OCI-LY1 (cell line): ENCODE measurements at regions not wholly inside any gene's neighbourhood (a gene's known extent, or its start where the extent isn't known, plus 50 kb on each side); places are given as distances from the start of the nearest gene placed in this dataset.

Experiments used
- H2AFZ ChIP-seq: fragments of 200-600 bp; sonication (generic), shearing (Covaris generic); 2 replicates; pipeline ENCODE4 v1.6.0; 2014; ENCODE audit warnings: antibody characterized with exemption, mild to moderate bottlenecking, low read length
- H3F3A ChIP-seq: fragments of 200-600 bp; sonication (generic), shearing (Covaris generic); 2 replicates; pipeline ENCODE4 v1.6.0; 2014; ENCODE audit warnings: mild to moderate bottlenecking, antibody characterized with exemption, low read length, moderate library complexity; ENCODE audit not compliant: insufficient read depth
- H3K27ac ChIP-seq: fragments of 200-600 bp; sonication (generic); 2 replicates; pipeline ENCODE4 v1.5.1; 2014; ENCODE audit warnings: low read length, mixed run types, mild to moderate bottlenecking, low read depth; ENCODE audit not compliant: poor library complexity, severe bottlenecking
- H3K27me3 ChIP-seq: fragments of 200-600 bp; sonication (generic); 2 replicates; pipeline ENCODE4 v1.6.0; 2014; ENCODE audit warnings: antibody characterized with exemption, mild to moderate bottlenecking, low read length, moderate library complexity; ENCODE audit not compliant: insufficient read depth
- H3K36me3 ChIP-seq: fragments of 200-600 bp; sonication (generic); 2 replicates; pipeline ENCODE4 v1.6.1; 2014; ENCODE audit warnings: mild to moderate bottlenecking, antibody characterized with exemption, low read length, moderate library complexity, mixed read lengths; ENCODE audit not compliant: insufficient read depth
- H3K4me1 ChIP-seq: fragments of 200-600 bp; sonication (generic); 2 replicates; pipeline ENCODE4 v1.5.1; 2014; ENCODE audit warnings: mild to moderate bottlenecking, low read length, moderate library complexity; ENCODE audit not compliant: insufficient read depth, severe bottlenecking
- H3K4me2 ChIP-seq: fragments of 200-600 bp; sonication (generic), shearing (Covaris generic); 2 replicates; pipeline ENCODE4 v1.6.1; 2014; ENCODE audit warnings: low read length
- H3K4me3 ChIP-seq: fragments of 200-600 bp; sonication (generic); 2 replicates; pipeline ENCODE4 v1.5.1; 2014; ENCODE audit warnings: low read length, low read depth, mild to moderate bottlenecking, mixed read lengths; ENCODE audit not compliant: poor library complexity, severe bottlenecking
- H3K79me2 ChIP-seq: fragments of 200-600 bp; shearing (Covaris generic); 2 replicates; pipeline ENCODE4 v1.6.1; 2016; ENCODE audit warnings: mixed run types, low read length, mixed read lengths; ENCODE audit not compliant: insufficient read depth
- H3K9ac ChIP-seq: fragments of 200-600 bp; sonication (generic), shearing (Covaris generic); 2 replicates; pipeline ENCODE4 v1.6.1; 2014; ENCODE audit warnings: mild to moderate bottlenecking, low read length, mixed read lengths
- H3K9me2 ChIP-seq: fragments of 200-600 bp; sonication (generic), shearing (Covaris generic); 2 replicates; pipeline ENCODE4 v1.6.1; 2014; ENCODE audit warnings: low read depth, mild to moderate bottlenecking, low read length, mixed read lengths
- H3K9me3 ChIP-seq: fragments of 200-600 bp; shearing (Covaris generic); 2 replicates; pipeline ENCODE4 v1.6.1; 2014; ENCODE audit warnings: low read length, mixed read lengths
- H4K20me1 ChIP-seq: fragments of 200-600 bp; sonication (generic), shearing (Covaris generic); 2 replicates; pipeline ENCODE4 v1.6.0; 2016; ENCODE audit warnings: mild to moderate bottlenecking, low read length; ENCODE audit not compliant: insufficient read depth
- EZH2 ChIP-seq: fragments of 200-600 bp; sonication (generic), shearing (Covaris generic); IDR thresholded peaks from 2 replicates; pipeline ENCODE4 v1.8.0; 2017; ENCODE audit warnings: borderline replicate concordance, mixed run types, mild to moderate bottlenecking, antibody characterized with exemption, low read length, moderate library complexity, mixed read lengths
- TF ChIP-seq, protein P1 (sequence below): fragments of 200-600 bp; sonication (generic), shearing (Covaris generic); IDR thresholded peaks from 2 replicates; pipeline ENCODE4 v1.5.1; 2017; ENCODE audit warnings: mild to moderate bottlenecking, antibody characterized with exemption, low read length, moderate library complexity, mixed read lengths

- TF ChIP-seq, protein P1, sequence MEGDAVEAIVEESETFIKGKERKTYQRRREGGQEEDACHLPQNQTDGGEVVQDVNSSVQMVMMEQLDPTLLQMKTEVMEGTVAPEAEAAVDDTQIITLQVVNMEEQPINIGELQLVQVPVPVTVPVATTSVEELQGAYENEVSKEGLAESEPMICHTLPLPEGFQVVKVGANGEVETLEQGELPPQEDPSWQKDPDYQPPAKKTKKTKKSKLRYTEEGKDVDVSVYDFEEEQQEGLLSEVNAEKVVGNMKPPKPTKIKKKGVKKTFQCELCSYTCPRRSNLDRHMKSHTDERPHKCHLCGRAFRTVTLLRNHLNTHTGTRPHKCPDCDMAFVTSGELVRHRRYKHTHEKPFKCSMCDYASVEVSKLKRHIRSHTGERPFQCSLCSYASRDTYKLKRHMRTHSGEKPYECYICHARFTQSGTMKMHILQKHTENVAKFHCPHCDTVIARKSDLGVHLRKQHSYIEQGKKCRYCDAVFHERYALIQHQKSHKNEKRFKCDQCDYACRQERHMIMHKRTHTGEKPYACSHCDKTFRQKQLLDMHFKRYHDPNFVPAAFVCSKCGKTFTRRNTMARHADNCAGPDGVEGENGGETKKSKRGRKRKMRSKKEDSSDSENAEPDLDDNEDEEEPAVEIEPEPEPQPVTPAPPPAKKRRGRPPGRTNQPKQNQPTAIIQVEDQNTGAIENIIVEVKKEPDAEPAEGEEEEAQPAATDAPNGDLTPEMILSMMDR = no peak
- no peak overlapping the region for H3K4me3 ChIP-seq
- no peak overlapping the region for H2AFZ ChIP-seq
- H3K27me3 ChIP-seq = no peaks in the 10 kb centered on the region
- no peaks in the 10 kb centered on the region for H3K9me2 ChIP-seq
- no peaks in the 10 kb centered on the region for H3K79me2 ChIP-seq
- H3K27ac ChIP-seq = no peak overlapping the region
- H3K36me3 ChIP-seq = no peaks in the 10 kb centered on the region
- no peak overlapping the region for H3K4me2 ChIP-seq
- H3F3A ChIP-seq = no peaks in the 10 kb centered on the region
- no peak overlapping the region for H3K9ac ChIP-seq
- H3K9me3 ChIP-seq = no peaks in the 10 kb centered on the region
- H3K4me1 ChIP-seq = no peaks in the 10 kb centered on the region
- no peaks in the 10 kb centered on the region for H4K20me1 ChIP-seq
Observed at GRCh38 chr4:137626942-137627738, 94.8 kb upstream of the PCDH18 start.

- no peaks in the 10 kb centered on the region for H4K20me1 ChIP-seq
- H3K9me2 ChIP-seq = no peaks in the 10 kb centered on the region
- no peaks in the 10 kb centered on the region for H3K36me3 ChIP-seq
- H3K4me1 ChIP-seq = no peaks in the 10 kb centered on the region
- no peak overlapping the region for H3K27ac ChIP-seq
- TF ChIP-seq, protein P1 = no peak
- no peak for TF ChIP-seq EZH2
- no peak overlapping the region for H2AFZ ChIP-seq
- H3F3A ChIP-seq = no peaks in the 10 kb centered on the region
- no peak overlapping the region for H3K9ac ChIP-seq
- no peaks in the 10 kb centered on the region for H3K79me2 ChIP-seq
- no peak overlapping the region for H3K4me2 ChIP-seq
- no peaks in the 10 kb centered on the region for H3K27me3 ChIP-seq
- H3K9me3 ChIP-seq = no peaks in the 10 kb centered on the region
- H3K4me3 ChIP-seq = no peak overlapping the region
Observed at GRCh38 chr4:137623013-137623412, 90.7 kb upstream of the PCDH18 start.

DNA sequence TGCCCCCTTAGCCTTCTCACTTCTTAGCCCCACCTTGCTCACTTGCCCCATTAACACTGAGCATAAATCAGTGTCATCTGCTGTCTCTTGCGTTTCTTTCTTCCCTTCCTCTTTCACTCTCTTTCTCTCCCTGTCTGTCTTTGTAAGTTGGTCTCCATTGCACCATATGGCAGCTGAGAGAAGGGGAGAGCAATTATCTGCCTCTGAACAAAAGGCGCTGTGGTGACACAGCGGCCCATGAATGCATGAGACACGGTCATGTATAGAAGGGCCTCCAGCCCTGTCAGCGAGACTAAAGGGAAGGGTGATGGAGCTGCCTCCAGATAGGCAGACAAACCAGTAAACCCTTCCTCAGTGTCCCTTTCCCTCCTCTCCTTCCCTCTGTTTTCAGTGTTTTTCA is 88.8 kb upstream of the PCDH18 start:
- Histone ChIP-seq H3K27me3 (no peaks in the 10 kb centered on the region), H3F3A (no peaks in the 10 kb centered on the region), H4K20me1 (no peaks in the 10 kb centered on the region), H3K36me3 (no peaks in the 10 kb centered on the region), H3K4me2 (no peak overlapping the region), H3K4me1 (no peaks in the 10 kb centered on the region), H3K9ac (no peak overlapping the region), H3K79me2 (no peaks in the 10 kb centered on the region), H3K27ac (no peak overlapping the region), H2AFZ (no peak overlapping the region), H3K4me3 (no peak overlapping the region), H3K9me2 (no peaks in the 10 kb centered on the region), H3K9me3 (no peaks in the 10 kb centered on the region)
- no peak for TF ChIP-seq EZH2

DNA sequence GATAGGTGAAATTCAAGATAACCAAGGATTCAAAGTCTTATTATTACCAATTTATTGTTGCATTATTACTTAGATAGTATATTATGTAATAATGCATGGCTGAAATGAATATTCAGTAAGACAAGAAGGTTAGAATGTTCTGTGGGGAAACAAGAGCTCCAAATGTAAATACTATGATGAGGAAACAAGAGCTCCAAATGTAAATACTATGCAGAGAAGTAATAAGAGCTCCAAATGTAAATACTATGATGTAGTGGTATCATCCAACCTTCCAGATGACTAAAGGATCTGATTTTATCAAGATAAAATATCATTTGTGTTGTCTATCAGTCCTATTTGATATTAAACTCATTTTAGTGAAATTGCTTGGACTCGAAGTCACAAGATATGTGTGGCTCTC is 82.2 kb upstream of the PCDH18 start:
- H3K36me3 ChIP-seq = no peaks in the 10 kb centered on the region
- H3K4me2 ChIP-seq = no peak overlapping the region
- no peak overlapping the region for H3K27ac ChIP-seq
- TF ChIP-seq EZH2 = no peak
- TF ChIP-seq, protein P1 = no peak
- H3K79me2 ChIP-seq = no peaks in the 10 kb centered on the region
- no peaks in the 10 kb centered on the region for H4K20me1 ChIP-seq
- H3K9me2 ChIP-seq = no peaks in the 10 kb centered on the region
- no peaks in the 10 kb centered on the region for H3K9me3 ChIP-seq
- H3F3A ChIP-seq = no peaks in the 10 kb centered on the region
- H3K9ac ChIP-seq = no peak overlapping the region
- H3K27me3 ChIP-seq = no peaks in the 10 kb centered on the region
- no peak overlapping the region for H2AFZ ChIP-seq
- H3K4me1 ChIP-seq = no peaks in the 10 kb centered on the region
- no peak overlapping the region for H3K4me3 ChIP-seq
